H1 (cell line): ENCODE measurements at regions not wholly inside any gene's neighbourhood (a gene's known extent, or its start where the extent isn't known, plus 50 kb on each side); places are given as distances from the start of the nearest gene placed in this dataset.

Experiments used
- CTCF ChIA-PET: fragments of 300-600 bp; sonication (Branson Sonifier 250); formaldehyde crosslinking; loops from one replicate; lab custom pipeline; 2021; ENCODE audit not compliant: partially characterized antibody; lab: Charles Lee
- POLR2A ChIA-PET: fragments of 300-600 bp; sonication (Branson Sonifier 250); formaldehyde crosslinking; loops from one replicate; lab custom pipeline; 2021; ENCODE audit warnings: inconsistent platforms; ENCODE audit not compliant: partially characterized antibody; lab: Charles Lee
- DNase-seq, 2 experiments: peaks; one replicate each; pipeline versions ENCODE4 v3.0.0 to v3.0.0-alpha.2; 2010 to 2022; ENCODE audit warnings: low spot score in 2 of 2, low read depth in 1 of 2, mixed read lengths in 1 of 2
- FAIRE-seq: peaks from 2 replicates; lab custom pipeline; 2011; peaks lifted over from hg19 to GRCh38; lab: Jason Lieb, UNC
- H2AFZ ChIP-seq: 2 replicates; pipeline ENCODE4 v1.8.1; 2012; ENCODE audit warnings: low read length, inconsistent platforms
- H2AK5ac ChIP-seq: 2 replicates; pipeline ENCODE4 v1.6.1; 2013; ENCODE audit warnings: low read depth, low read length
- H2BK120ac ChIP-seq: replicated peaks from 2 replicates; pipeline ENCODE3; 2013; ENCODE audit warnings: low read depth, low read length, inconsistent platforms
- H2BK12ac ChIP-seq: 2 replicates; pipeline ENCODE4 v1.6.1; 2013; ENCODE audit warnings: low read depth, low read length
- H2BK15ac ChIP-seq: 2 replicates; pipeline ENCODE4 v1.6.1; 2013; ENCODE audit warnings: low read length
- H2BK20ac ChIP-seq: 2 replicates; pipeline ENCODE4 v1.6.1; 2013; ENCODE audit warnings: low read length
- H2BK5ac ChIP-seq: 2 replicates; pipeline ENCODE4 v1.6.1; 2013; ENCODE audit warnings: low read depth, low read length
- H3K14ac ChIP-seq: 2 replicates; pipeline ENCODE4 v1.6.1; 2013; ENCODE audit warnings: inconsistent platforms; ENCODE audit not compliant: insufficient read length
- H3K18ac ChIP-seq: 2 replicates; pipeline ENCODE4 v1.6.1; 2013; ENCODE audit warnings: low read length; ENCODE audit errors: extremely low read depth
- H3K23ac ChIP-seq: 2 replicates; pipeline ENCODE4 v1.6.1; 2013; ENCODE audit warnings: inconsistent platforms; ENCODE audit not compliant: insufficient read length
- H3K23me2 ChIP-seq: 2 replicates; pipeline ENCODE4 v1.6.1; 2013; ENCODE audit warnings: low read depth, low read length
- H3K27ac ChIP-seq: 2 replicates; pipeline ENCODE4 v1.6.1; 2011; ENCODE audit warnings: low read depth, low read length, inconsistent platforms
- H3K27me3 ChIP-seq, 4 experiments: replicated peaks in 1 of 4; 1 replicate in 1 of 4; 2 replicates in 3 of 4; pipeline versions ENCODE4 v1.6.1 to v1.8.1; 2011 to 2013; ENCODE audit warnings: low read length in 3 of 4, mild to moderate bottlenecking in 3 of 4, inconsistent platforms in 2 of 4, mixed read lengths in 2 of 4, moderate library complexity in 1 of 4; ENCODE audit not compliant: control insufficient read depth in 3 of 4, insufficient read depth in 3 of 4; ENCODE audit errors: extremely low read depth in 1 of 4
- H3K36me3 ChIP-seq, 4 experiments: 2 replicates each; pipeline versions ENCODE4 v1.6.1 to v1.8.1; 2011 to 2013; ENCODE audit warnings: mild to moderate bottlenecking in 4 of 4, low read length in 3 of 4, moderate library complexity in 2 of 4, control low read depth in 1 of 4, inconsistent platforms in 1 of 4; ENCODE audit not compliant: insufficient read depth in 4 of 4, control insufficient read depth in 2 of 4
- H3K4ac ChIP-seq: replicated peaks from 2 replicates; pipeline ENCODE3; 2013; ENCODE audit warnings: low read length, low read depth, mixed read lengths, inconsistent platforms; ENCODE audit not compliant: insufficient read length
- H3K4me1 ChIP-seq, 4 experiments: replicated peaks in 1 of 4; 1 replicate in 1 of 4; 2 replicates in 3 of 4; pipeline versions ENCODE4 v1.6.1 to v1.8.1; 2011 to 2013; ENCODE audit warnings: low read length in 3 of 4, inconsistent platforms in 2 of 4, mixed read lengths in 1 of 4; ENCODE audit not compliant: insufficient read depth in 4 of 4, control insufficient read depth in 3 of 4
- H3K4me2 ChIP-seq, 2 experiments: 2 replicates each; pipeline versions ENCODE4 v1.6.1 to v1.8.1; 2011 to 2013; ENCODE audit warnings: low read depth in 2 of 2, low read length in 2 of 2, control low read depth in 1 of 2, inconsistent platforms in 1 of 2, mild to moderate bottlenecking in 1 of 2; ENCODE audit not compliant: insufficient read depth in 1 of 2
- H3K4me3 ChIP-seq, 4 experiments: fragments of 200-600, 300-600 bp in 1 of 4; sonication (generic), shearing (Covaris generic), sonication (Bioruptor Twin) in 1 of 4; 2 replicates each; pipeline versions ENCODE4 v1.5.1 to v1.8.1; 2011 to 2016; ENCODE audit warnings: low read length in 4 of 4, low read depth in 3 of 4, control low read depth in 2 of 4, inconsistent platforms in 2 of 4, mild to moderate bottlenecking in 2 of 4, mixed read lengths in 1 of 4, moderate library complexity in 1 of 4; ENCODE audit not compliant: insufficient read depth in 2 of 4; ENCODE audit errors: extremely low read depth in 1 of 4
- H3K56ac ChIP-seq: replicated peaks from 2 replicates; pipeline ENCODE3; 2013; ENCODE audit warnings: low read depth, mild to moderate bottlenecking, mixed read lengths, low read length, inconsistent platforms; ENCODE audit not compliant: insufficient read length
- H3K79me1 ChIP-seq: 2 replicates; pipeline ENCODE4 v1.6.1; 2013; ENCODE audit warnings: low read depth, low read length, control low read depth
- H3K79me2 ChIP-seq, 2 experiments: 2 replicates each; pipeline versions ENCODE4 v1.6.1 to v1.8.1; 2012 to 2013; ENCODE audit warnings: low read length in 2 of 2, mild to moderate bottlenecking in 2 of 2, inconsistent platforms in 1 of 2; ENCODE audit not compliant: insufficient read depth in 2 of 2, control insufficient read depth in 1 of 2
- H3K9ac ChIP-seq, 4 experiments: replicated peaks in 1 of 4; 1 replicate in 1 of 4; 2 replicates in 3 of 4; pipeline versions ENCODE4 v1.6.1 to v1.8.1; 2011 to 2013; ENCODE audit warnings: low read depth in 3 of 4, low read length in 3 of 4, control low read depth in 2 of 4, mild to moderate bottlenecking in 2 of 4, moderate library complexity in 2 of 4, inconsistent platforms in 1 of 4; ENCODE audit errors: extremely low read depth in 1 of 4
- H3K9me3 ChIP-seq, 2 experiments: 2 replicates each; pipeline versions ENCODE4 v1.6.1 to v1.8.1; 2012 to 2013; ENCODE audit warnings: mild to moderate bottlenecking in 2 of 2, moderate library complexity in 2 of 2, control low read depth in 1 of 2, inconsistent platforms in 1 of 2, low read depth in 1 of 2, low read length in 1 of 2, mixed read lengths in 1 of 2; ENCODE audit not compliant: insufficient read depth in 2 of 2
- H4K20me1 ChIP-seq, 2 experiments: replicated peaks in 1 of 2; 2 replicates each; pipeline versions ENCODE3 to v1.8.1; 2011 to 2013; ENCODE audit warnings: inconsistent platforms in 2 of 2, low read length in 2 of 2, mild to moderate bottlenecking in 1 of 2; ENCODE audit not compliant: insufficient read depth in 2 of 2, control insufficient read depth in 1 of 2
- H4K5ac ChIP-seq: 2 replicates; pipeline ENCODE4 v1.6.1; 2013; ENCODE audit warnings: low read length, low read depth, mixed read lengths, inconsistent platforms; ENCODE audit not compliant: insufficient read length
- H4K8ac ChIP-seq: 2 replicates; pipeline ENCODE4 v1.8.0; 2013; ENCODE audit warnings: mild to moderate bottlenecking, moderate library complexity, low read length, inconsistent platforms; ENCODE audit not compliant: insufficient read depth; ENCODE audit errors: extremely low read depth
- H4K91ac ChIP-seq: replicated peaks from 2 replicates; pipeline ENCODE3; 2013; ENCODE audit warnings: low read length, mixed read lengths, inconsistent platforms; ENCODE audit not compliant: insufficient read length
- CBX8 ChIP-seq: fragments of 300-800, 300-1000 bp; sonication (generic); IDR thresholded peaks from 2 replicates; pipeline ENCODE4 v1.7.1; 2016; ENCODE audit warnings: low read depth, low read length, borderline replicate concordance
- CEBPB ChIP-seq: IDR thresholded peaks from 2 replicates; pipeline ENCODE4 v1.6.1; 2012; ENCODE audit warnings: low read depth, low read length
- EP300 ChIP-seq, 2 experiments: IDR thresholded peaks; 1 replicate in 1 of 2; 2 replicates in 1 of 2; pipeline ENCODE4 v1.6.1; 2011 to 2012; ENCODE audit warnings: low read depth in 2 of 2, low read length in 2 of 2, mild to moderate bottlenecking in 2 of 2, borderline replicate concordance in 1 of 2, inconsistent platforms in 1 of 2, moderate library complexity in 1 of 2
- JUND ChIP-seq: IDR thresholded peaks from 2 replicates; pipeline ENCODE4 v1.6.1; 2011; ENCODE audit warnings: mild to moderate bottlenecking, improper control_type of control experiment, low read length
- KDM1A ChIP-seq: fragments of 200-600, 300-600 bp; sonication (generic); IDR thresholded peaks from 2 replicates; pipeline ENCODE4 v1.7.1; 2016; ENCODE audit warnings: mild to moderate bottlenecking, low read length, borderline replicate concordance
- POLR2AphosphoS5 ChIP-seq: IDR thresholded peaks from 2 replicates; pipeline ENCODE4 v1.6.1; 2011; ENCODE audit warnings: low read depth, low read length
- RAD21 ChIP-seq, 2 experiments: IDR thresholded peaks in 1 of 2; conservative IDR thresholded peaks in 1 of 2; 2 replicates each; pipeline ENCODE4 v1.6.1; 2011; ENCODE audit warnings: low read depth in 2 of 2, low read length in 2 of 2, improper control_type of control experiment in 1 of 2, inconsistent platforms in 1 of 2, mild to moderate bottlenecking in 1 of 2, moderate library complexity in 1 of 2
- RBBP5 ChIP-seq: IDR thresholded peaks from 2 replicates; pipeline ENCODE4 v1.7.1; 2012; ENCODE audit warnings: low read depth, mild to moderate bottlenecking, inconsistent platforms, low read length, moderate library complexity, borderline replicate concordance
- RXRA ChIP-seq: IDR thresholded peaks from 2 replicates; pipeline ENCODE4 v1.6.1; 2011; ENCODE audit warnings: low read depth, mild to moderate bottlenecking, low read length, moderate library complexity; ENCODE audit not compliant: insufficient read depth
- SP2 ChIP-seq: IDR thresholded peaks from 2 replicates; pipeline ENCODE4 v1.6.1; 2012; ENCODE audit warnings: mild to moderate bottlenecking, low read length, inconsistent platforms
- SRF ChIP-seq: IDR thresholded peaks from 2 replicates; pipeline ENCODE4 v1.6.1; 2011; ENCODE audit warnings: mild to moderate bottlenecking, low read depth, low read length, moderate library complexity
- SUZ12 ChIP-seq: fragments of 200-600 bp; sonication (generic); IDR thresholded peaks from 2 replicates; pipeline ENCODE4 v1.6.1; 2012; ENCODE audit warnings: mild to moderate bottlenecking, inconsistent platforms, low read length, moderate library complexity, mixed read lengths
- TCF12 ChIP-seq: IDR thresholded peaks from 2 replicates; pipeline ENCODE4 v1.6.1; 2011; ENCODE audit warnings: low read depth, mild to moderate bottlenecking, low read length
- YY1 ChIP-seq: IDR thresholded peaks from 2 replicates; pipeline ENCODE4 v1.6.1; 2011; ENCODE audit warnings: low read depth, mild to moderate bottlenecking, low read length

DNA sequence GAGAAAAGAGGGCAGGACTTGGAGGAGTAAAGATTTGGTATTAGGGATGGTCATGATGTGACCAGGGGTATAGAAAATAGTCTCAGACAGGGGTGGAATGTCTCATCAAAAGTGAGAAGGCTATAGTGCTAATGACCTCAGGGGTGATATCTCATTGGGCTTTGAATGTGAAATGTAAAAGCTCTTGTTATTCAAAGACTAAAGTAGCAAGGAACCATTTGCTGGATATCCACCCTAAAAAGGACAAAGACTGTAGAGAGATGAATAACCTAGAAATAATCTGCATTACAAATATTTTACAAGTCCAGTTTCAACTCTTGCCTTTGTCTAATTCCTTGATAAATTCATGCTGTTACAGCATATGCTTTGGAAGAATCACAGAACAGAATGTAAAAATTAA, 224.4 kb downstream of the ICOS start:
- no peak overlapping the region for H2BK5ac ChIP-seq
- H2BK12ac ChIP-seq = no peak overlapping the region
- no peak overlapping the region for H3K56ac ChIP-seq
- H3K79me1 ChIP-seq = no peaks in the 10 kb centered on the region
- no peaks in the 10 kb centered on the region for H3K79me2 ChIP-seq
- POLR2A ChIA-PET = no interaction called here
- H2BK15ac ChIP-seq = no peak overlapping the region
- H2AFZ ChIP-seq = no peak overlapping the region
- H4K5ac ChIP-seq = no peak overlapping the region
- CTCF ChIA-PET = interaction anchor here (0.7 to 2.0 kb wide), 3 partner anchors 10 to 20 kb away, joined by 4 to 13 read pairs (median 6); no protein-coding TSS in a partner anchor
- H3K27me3 ChIP-seq = no peaks in the 10 kb centered on the region
- DNase-seq (no peak), FAIRE-seq (no peak)
- no peak overlapping the region for H3K14ac ChIP-seq
- H3K36me3 ChIP-seq = no peaks in the 10 kb centered on the region; a peak in 1 of 8 replicates
- no peak overlapping the region for H3K4me3 ChIP-seq
- H3K23ac ChIP-seq = no peak overlapping the region
- H3K18ac ChIP-seq = no peak overlapping the region
- H3K23me2 ChIP-seq = no peaks in the 10 kb centered on the region
- no peak overlapping the region for H4K8ac ChIP-seq
- no peak overlapping the region for H2BK20ac ChIP-seq
- no peak overlapping the region for H2BK120ac ChIP-seq
- no peak overlapping the region for H3K4me2 ChIP-seq
- no peaks in the 10 kb centered on the region for H4K20me1 ChIP-seq
- H4K91ac ChIP-seq = no peak overlapping the region
- H3K4me1 ChIP-seq = 0 out of 7 replicates have a peak, but pooled peaks cover 0 to 2% (median 0%) of the 10 kb centered on the region in 4 experiments
- H3K9me3 ChIP-seq = 0 out of 4 replicates have a peak, but pooled peaks cover 0 to 8% of the 10 kb centered on the region in 2 experiments
- H2AK5ac ChIP-seq = no peak overlapping the region
- no peak overlapping the region for H3K4ac ChIP-seq
- H3K27ac ChIP-seq = no peak overlapping the region
- H3K9ac ChIP-seq = no peak overlapping the region
- no peak for TF ChIP-seq POLR2AphosphoS5
- TF ChIP-seq YY1 = no peak
- no peak for TF ChIP-seq TCF12
- TF ChIP-seq SP2 = no peak
- no peak for TF ChIP-seq SUZ12
- TF ChIP-seq RXRA = no peak
- no peak for TF ChIP-seq RAD21 (IDR thresholded peaks at IDR 0.05 in 1 of 2, conservative IDR thresholded peaks at IDR 0.05 in 1 of 2; ENCODE audit: low read depth in 2 of 2, low read length in 2 of 2)
- no peak for TF ChIP-seq EP300 (IDR thresholded peaks at IDR 0.05; ENCODE audit: borderline replicate concordance in 1 of 2, low read depth in 2 of 2, low read length in 2 of 2)
- no peak for TF ChIP-seq CEBPB
- TF ChIP-seq KDM1A = no peak
- TF ChIP-seq CBX8 = no peak
- no peak for TF ChIP-seq RBBP5
- TF ChIP-seq SRF = no peak
- TF ChIP-seq JUND = no peak
